Activated T-cell treated with anti-CD3 and anti-CD28 coated beads, Interleukin-2, amount 50 U/mL, for 4 hours (primary cell): ENCODE measurements at regions not wholly inside any gene's neighbourhood (a gene's known extent, or its start where the extent isn't known, plus 50 kb on each side); places are given as distances from the start of the nearest gene placed in this dataset.

ENCODE experiments used
- ATAC-seq, 2 donors: fragments of 200-7000 bp; cut with Tn5 transposase; one replicate each; pipeline ENCODE4 v1.10.0; 2021
- DNase-seq: peaks from one replicate; pipeline ENCODE4 v3.0.0-alpha.2; 2020
- H3K27me3 Mint-ChIP-seq: one replicate; pipeline ENCODE4 v1.8.0; 2021; ENCODE audit warnings: low read depth, mixed read lengths
- H3K36me3 Mint-ChIP-seq: one replicate; pipeline ENCODE4 v1.8.0; 2022; ENCODE audit warnings: mixed read lengths; ENCODE audit not compliant: insufficient read depth
- H3K4me1 Mint-ChIP-seq: one replicate; pipeline ENCODE4 v1.8.0; 2021; ENCODE audit warnings: low read depth, mixed read lengths
- H3K4me3 Mint-ChIP-seq: one replicate; pipeline ENCODE4 v1.8.0; 2021; ENCODE audit warnings: mild to moderate bottlenecking, moderate library complexity, mixed read lengths
- H3K9me3 Mint-ChIP-seq: one replicate; pipeline ENCODE4 v1.8.0; 2021; ENCODE audit warnings: mixed read lengths

GRCh38 chr14:54275997-54276725 is 120.6 kb upstream of the CDKN3 start:
- no peaks in the 10 kb centered on the region for H3K4me1 Mint-ChIP-seq
- H3K4me3 Mint-ChIP-seq = no peak overlapping the region
- no peaks in the 10 kb centered on the region for H3K9me3 Mint-ChIP-seq
- no peaks in the 10 kb centered on the region for H3K36me3 Mint-ChIP-seq
- no peak for ATAC-seq
- DNase-seq = no peak
- H3K27me3 Mint-ChIP-seq = peaks cover 5% of the 10 kb centered on the region

DNA sequence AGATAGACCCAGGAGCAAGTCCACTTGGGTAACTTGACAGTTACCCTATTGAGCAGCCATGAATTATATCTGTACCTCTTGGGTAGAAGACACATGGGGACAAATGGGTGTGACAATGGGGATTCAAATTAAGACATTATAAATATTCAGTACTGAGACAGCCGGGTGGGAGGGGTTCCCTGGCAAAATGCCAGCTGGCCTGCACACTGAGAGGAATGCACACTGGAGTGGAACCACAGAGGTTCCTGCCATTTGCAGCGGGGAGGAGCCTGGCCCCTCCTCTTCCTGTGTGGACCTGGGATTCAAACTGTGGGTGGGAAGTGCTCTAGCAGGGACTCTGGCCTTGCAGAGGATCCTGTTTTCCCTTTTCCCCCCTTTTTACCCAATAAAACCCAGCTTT is 118.7 kb upstream of the CDKN3 start:
- H3K36me3 Mint-ChIP-seq = no peaks in the 10 kb centered on the region
- no peaks in the 10 kb centered on the region for H3K4me1 Mint-ChIP-seq
- DNase-seq = no peak

GRCh38 chr14:54278665-54279295 is 118.0 kb upstream of the CDKN3 start:
- peaks cover 7% of the 10 kb centered on the region for H3K27me3 Mint-ChIP-seq
- no peaks in the 10 kb centered on the region for H3K4me1 Mint-ChIP-seq
- H3K36me3 Mint-ChIP-seq = no peaks in the 10 kb centered on the region
- H3K9me3 Mint-ChIP-seq = no peaks in the 10 kb centered on the region
- DNase-seq (no peak), ATAC-seq (no peak)
- no peak overlapping the region for H3K4me3 Mint-ChIP-seq

More for the DNA sequence above, 118.7 kb upstream of the CDKN3 start:
- ATAC-seq = no peak
- Mint-ChIP-seq H3K9me3 (no peaks in the 10 kb centered on the region), H3K27me3 (peaks cover 5% of the 10 kb centered on the region), H3K4me3 (no peak overlapping the region)

DNA sequence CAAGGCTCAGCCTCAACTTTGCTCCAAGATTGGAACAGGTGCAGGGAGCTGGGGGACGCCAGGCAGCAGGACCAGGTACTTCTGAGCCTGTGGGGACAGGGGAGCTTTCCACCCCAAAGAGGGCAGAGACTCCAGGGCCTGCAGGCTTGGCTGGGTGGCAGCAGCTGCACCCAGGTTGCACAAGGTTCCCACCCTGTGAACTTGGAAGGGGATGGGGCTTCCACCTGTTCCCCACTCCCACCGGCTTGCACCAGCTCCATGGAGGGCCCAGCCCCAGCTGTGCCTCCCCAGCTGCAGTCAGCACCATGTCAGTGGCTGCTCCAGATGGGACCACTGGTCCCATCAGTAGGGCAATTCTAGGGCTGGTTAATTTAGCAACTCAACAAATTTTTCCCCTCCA is 114.0 kb upstream of the CDKN3 start:
- peaks cover 11% of the 10 kb centered on the region for H3K27me3 Mint-ChIP-seq
- ATAC-seq = no peak
- no peaks in the 10 kb centered on the region for H3K36me3 Mint-ChIP-seq
- no peak for DNase-seq
- no peaks in the 10 kb centered on the region for H3K4me1 Mint-ChIP-seq
- no peak overlapping the region for H3K4me3 Mint-ChIP-seq
- no peaks in the 10 kb centered on the region for H3K9me3 Mint-ChIP-seq

DNA sequence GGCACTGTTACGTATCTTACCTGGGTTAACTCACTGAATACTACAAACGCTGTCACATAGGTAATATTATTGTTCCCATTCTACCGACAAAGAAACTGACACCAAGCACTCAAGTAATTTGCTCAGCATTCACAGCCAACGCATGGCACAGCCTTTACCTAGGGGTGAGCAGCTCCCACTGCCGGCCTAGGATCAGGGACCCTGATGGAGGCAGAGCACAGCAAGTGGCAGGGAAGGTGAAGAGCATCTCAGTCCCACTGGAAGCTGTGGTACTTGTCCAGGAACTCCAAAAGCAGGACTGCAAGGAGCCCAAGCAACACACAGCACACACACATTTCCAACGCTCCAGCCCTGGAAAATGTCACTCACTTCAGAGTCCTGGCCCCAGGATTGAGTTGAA is 111.8 kb upstream of the CDKN3 start:
- Mint-ChIP-seq H3K4me1 (no peaks in the 10 kb centered on the region), H3K4me3 (no peak overlapping the region), H3K27me3 (peaks cover 11% of the 10 kb centered on the region), H3K9me3 (no peaks in the 10 kb centered on the region), H3K36me3 (no peaks in the 10 kb centered on the region)
- no peak for ATAC-seq
- DNase-seq = no peak

GRCh38 chr14:54291491-54292191 is 105.2 kb upstream of the CDKN3 start:
- ATAC-seq (no peak), DNase-seq (no peak)
- H3K4me3 Mint-ChIP-seq = no peak overlapping the region
- peaks cover 6% of the 10 kb centered on the region for H3K9me3 Mint-ChIP-seq
- peaks cover 6% of the 10 kb centered on the region for H3K27me3 Mint-ChIP-seq
- H3K4me1 Mint-ChIP-seq = no peaks in the 10 kb centered on the region
- no peaks in the 10 kb centered on the region for H3K36me3 Mint-ChIP-seq

- no peaks in the 10 kb centered on the region for H3K36me3 Mint-ChIP-seq
Measured at GRCh38 chr14:54294802-54295201, 102.0 kb upstream of the CDKN3 start.

GRCh38 chr14:54299410-54300363 is 97.1 kb upstream of the CDKN3 start:
- H3K9me3 Mint-ChIP-seq = peaks cover 4% of the 10 kb centered on the region
- no peak for ATAC-seq
- H3K36me3 Mint-ChIP-seq = no peaks in the 10 kb centered on the region
- H3K27me3 Mint-ChIP-seq = peaks cover 7% of the 10 kb centered on the region
- no peak overlapping the region for H3K4me3 Mint-ChIP-seq
- no peaks in the 10 kb centered on the region for H3K4me1 Mint-ChIP-seq
- DNase-seq = no peak

More at GRCh38 chr14:54294802-54295201, 102.0 kb upstream of the CDKN3 start:
- DNase-seq (no peak), ATAC-seq (no peak)
- Mint-ChIP-seq H3K27me3 (peaks cover 10% of the 10 kb centered on the region), H3K4me3 (no peak overlapping the region), H3K4me1 (no peaks in the 10 kb centered on the region), H3K9me3 (peaks cover 6% of the 10 kb centered on the region)

- ATAC-seq = no peak
- Mint-ChIP-seq H3K4me1 (no peaks in the 10 kb centered on the region), H3K9me3 (no peaks in the 10 kb centered on the region)
Measured at GRCh38 chr14:54300881-54301280, 95.9 kb upstream of the CDKN3 start.

DNA sequence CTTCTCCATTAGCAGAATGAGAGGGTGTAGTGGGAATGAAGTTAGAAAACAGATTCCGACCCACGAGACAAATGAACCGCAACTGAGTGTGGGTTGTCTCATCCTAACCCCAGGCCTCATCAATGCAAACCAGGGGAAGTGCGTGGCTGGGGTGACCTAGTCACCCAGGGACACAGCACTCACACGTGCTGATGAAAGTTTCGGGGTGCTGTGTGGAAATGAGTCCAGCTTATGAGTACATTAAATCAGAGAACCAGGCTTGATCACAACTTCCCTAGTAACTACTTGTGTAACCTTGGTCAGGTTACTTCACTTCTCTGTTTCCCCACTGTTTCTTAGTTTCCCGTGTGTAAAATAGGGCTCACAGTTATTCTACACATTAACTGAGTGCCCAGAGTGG is 95.4 kb upstream of the CDKN3 start:
- DNase-seq (no peak), ATAC-seq (no peak)
- Mint-ChIP-seq H3K4me1 (no peaks in the 10 kb centered on the region), H3K36me3 (no peaks in the 10 kb centered on the region), H3K27me3 (peaks cover 7% of the 10 kb centered on the region), H3K4me3 (no peak overlapping the region), H3K9me3 (no peaks in the 10 kb centered on the region)

More at GRCh38 chr14:54300881-54301280, 95.9 kb upstream of the CDKN3 start:
- no peak for DNase-seq
- Mint-ChIP-seq H3K4me3 (no peak overlapping the region), H3K36me3 (no peaks in the 10 kb centered on the region), H3K27me3 (peaks cover 7% of the 10 kb centered on the region)

DNA sequence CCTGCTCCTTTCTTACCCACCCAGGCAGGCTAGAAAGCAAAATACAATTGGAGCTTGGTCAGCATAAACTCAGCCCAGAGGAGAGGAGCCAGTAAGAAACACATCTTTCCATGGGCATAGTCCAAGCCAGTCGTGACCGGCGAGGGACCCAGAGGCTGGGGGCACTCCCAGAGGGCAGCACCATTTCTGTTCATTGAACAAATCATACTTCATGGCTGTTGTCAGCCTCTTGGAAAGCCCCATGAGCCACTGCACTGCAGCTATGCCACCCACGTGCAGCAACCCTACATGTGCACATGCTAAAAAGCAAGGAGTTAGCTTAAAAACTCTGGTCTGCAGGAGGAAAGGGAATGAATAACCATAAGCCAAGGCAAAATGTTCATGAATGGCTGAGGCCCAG is 90.0 kb upstream of the CDKN3 start:
- Mint-ChIP-seq H3K4me1 (no peaks in the 10 kb centered on the region), H3K4me3 (no peak overlapping the region), H3K27me3 (no peaks in the 10 kb centered on the region), H3K9me3 (no peaks in the 10 kb centered on the region), H3K36me3 (no peaks in the 10 kb centered on the region)
- DNase-seq (no peak), ATAC-seq (no peak)

- ATAC-seq (no peak), DNase-seq (no peak)
- H3K4me1 Mint-ChIP-seq = no peaks in the 10 kb centered on the region
- no peaks in the 10 kb centered on the region for H3K9me3 Mint-ChIP-seq
- peaks cover 3% of the 10 kb centered on the region for H3K27me3 Mint-ChIP-seq
- H3K4me3 Mint-ChIP-seq = no peak overlapping the region
- no peaks in the 10 kb centered on the region for H3K36me3 Mint-ChIP-seq
Measured at GRCh38 chr14:54309615-54310014, 87.2 kb upstream of the CDKN3 start.

- Mint-ChIP-seq H3K4me3 (no peak overlapping the region), H3K9me3 (no peaks in the 10 kb centered on the region), H3K27me3 (peaks cover 7% of the 10 kb centered on the region), H3K36me3 (no peaks in the 10 kb centered on the region), H3K4me1 (no peaks in the 10 kb centered on the region)
- no peak for DNase-seq
- ATAC-seq = no peak
Measured at GRCh38 chr14:54310151-54310850, 86.5 kb upstream of the CDKN3 start.
